ENCODE measurements at regions not wholly inside any gene's neighbourhood (a gene's known extent, or its start where the extent isn't known, plus 50 kb on each side); places are given as distances from the start of the nearest gene placed in this dataset.
"Not testable (repeated sequence)": the region's sequence is repeated elsewhere in the genome, so short reads cannot be mapped to it uniquely, and the experiment has no call there.

DNA sequence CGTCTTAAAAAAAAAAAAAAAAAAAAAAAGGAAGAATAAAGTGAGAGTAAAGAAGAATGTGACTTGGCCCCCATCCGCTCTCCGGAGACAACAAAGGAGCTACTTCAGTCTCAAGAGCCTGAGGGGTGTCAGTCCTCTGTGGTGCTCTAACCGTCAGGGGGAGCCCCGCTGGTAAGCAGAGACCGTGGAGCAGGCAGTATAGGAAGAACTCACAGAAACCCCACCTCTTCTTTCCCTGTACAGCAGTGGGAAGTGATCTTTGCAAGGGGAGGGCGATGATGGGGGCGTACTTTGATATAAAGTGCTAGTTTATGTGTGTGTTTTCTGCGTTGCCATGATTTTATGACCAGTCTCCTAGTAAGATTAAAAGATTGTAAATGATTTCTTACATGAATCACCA lies 1527.3 kb downstream of the KHDRBS2 start:
- TF ChIP-seq CTCF, POLR2A, POLR2AphosphoS5 (IDR thresholded peaks at IDR 0.05): not testable (repeated sequence)
